ENCODE measurements at regions not wholly inside any gene's neighbourhood (a gene's known extent, or its start where the extent isn't known, plus 50 kb on each side); places are given as distances from the start of the nearest gene placed in this dataset.

- no peak for TF ChIP-seq CTCF (IDR thresholded peaks at IDR 0.05; ENCODE audit: insufficient read depth, low read length)
- no peak for TF ChIP-seq POLR2AphosphoS5 (IDR thresholded peaks at IDR 0.05; ENCODE audit: low read depth)
These were observed 197.0 kb downstream of the SIM1 start for GRCh38 chr6:100267721-100268123.

Measured in HL-60 (cell line).